Mesendoderm (in vitro differentiated cells): ENCODE measurements at regions not wholly inside any gene's neighbourhood (a gene's known extent, or its start where the extent isn't known, plus 50 kb on each side); places are given as distances from the start of the nearest gene placed in this dataset.

Source experiments
- DNase-seq: peaks from one replicate; pipeline ENCODE4 v3.0.0; 2013
- H2AK5ac ChIP-seq: 2 replicates; pipeline ENCODE4 v1.6.1; 2013; ENCODE audit warnings: low read length, inconsistent platforms
- H2BK120ac ChIP-seq: 2 replicates; pipeline ENCODE4 v1.6.1; 2013; ENCODE audit warnings: low read depth, mild to moderate bottlenecking, low read length, moderate library complexity, mixed read lengths
- H2BK15ac ChIP-seq: replicated peaks from 2 replicates; pipeline ENCODE4 v1.6.1; 2013; ENCODE audit warnings: low read depth, mild to moderate bottlenecking, moderate library complexity
- H2BK5ac ChIP-seq: 2 replicates; pipeline ENCODE4 v1.6.1; 2013; ENCODE audit warnings: low read length, inconsistent platforms
- H3K18ac ChIP-seq: 2 replicates; pipeline ENCODE4 v1.6.1; 2013; ENCODE audit warnings: mild to moderate bottlenecking, low read length, mixed read lengths
- H3K23ac ChIP-seq: one replicate; pipeline ENCODE4 v1.6.1; 2013; ENCODE audit warnings: low read length
- H3K27ac ChIP-seq: 2 replicates; pipeline ENCODE4 v1.5.1; 2013; ENCODE audit warnings: low read depth, mild to moderate bottlenecking, inconsistent platforms, low read length, moderate library complexity
- H3K27me3 ChIP-seq: 2 replicates; pipeline ENCODE4 v1.6.1; 2013; ENCODE audit warnings: low read length, control low read depth, mild to moderate bottlenecking, inconsistent platforms; ENCODE audit not compliant: insufficient read depth, poor library complexity
- H3K36me3 ChIP-seq: 2 replicates; pipeline ENCODE4 v1.6.1; 2013; ENCODE audit warnings: low read length, inconsistent platforms; ENCODE audit not compliant: control insufficient read depth, insufficient read depth
- H3K4ac ChIP-seq: one replicate; pipeline ENCODE4 v1.6.1; 2013; ENCODE audit warnings: low read depth, mild to moderate bottlenecking, low read length, moderate library complexity
- H3K4me1 ChIP-seq: 2 replicates; pipeline ENCODE4 v1.6.1; 2013; ENCODE audit warnings: low read depth, low read length, inconsistent platforms; ENCODE audit not compliant: control insufficient read depth
- H3K4me2 ChIP-seq: 2 replicates; pipeline ENCODE4 v1.6.1; 2013; ENCODE audit warnings: low read length
- H3K4me3 ChIP-seq: 2 replicates; pipeline ENCODE4 v1.5.1; 2013; ENCODE audit warnings: mild to moderate bottlenecking, low read length
- H3K56ac ChIP-seq: one replicate; pipeline ENCODE4 v1.6.1; 2013; ENCODE audit warnings: low read length
- H3K79me1 ChIP-seq: 2 replicates; pipeline ENCODE4 v1.6.1; 2013; ENCODE audit warnings: low read length, inconsistent platforms
- H3K79me2 ChIP-seq: 2 replicates; pipeline ENCODE4 v1.6.1; 2013; ENCODE audit warnings: mild to moderate bottlenecking, low read length; ENCODE audit not compliant: control insufficient read depth, insufficient read depth
- H3K9ac ChIP-seq: 2 replicates; pipeline ENCODE4 v1.6.1; 2013; ENCODE audit warnings: low read length, inconsistent platforms
- H4K5ac ChIP-seq: one replicate; pipeline ENCODE4 v1.6.1; 2013; ENCODE audit warnings: low read length
- H4K8ac ChIP-seq: one replicate; pipeline ENCODE4 v1.6.1; 2013; ENCODE audit warnings: low read depth, mild to moderate bottlenecking, control low read depth, low read length, moderate library complexity
- WGBS: extraction: QIAGEN DNeasy Blood & Tissue Kit; methylation state at CpG from one replicate; pipeline ENCODE4 v1.1.7; 2013; ENCODE audit warnings: low lambda C conversion rate, missing lambda C conversion rate; ENCODE audit not compliant: insufficient coverage; ENCODE audit errors: extremely low coverage; 5-methylcytosine and 5-hydroxymethylcytosine counted together

DNA sequence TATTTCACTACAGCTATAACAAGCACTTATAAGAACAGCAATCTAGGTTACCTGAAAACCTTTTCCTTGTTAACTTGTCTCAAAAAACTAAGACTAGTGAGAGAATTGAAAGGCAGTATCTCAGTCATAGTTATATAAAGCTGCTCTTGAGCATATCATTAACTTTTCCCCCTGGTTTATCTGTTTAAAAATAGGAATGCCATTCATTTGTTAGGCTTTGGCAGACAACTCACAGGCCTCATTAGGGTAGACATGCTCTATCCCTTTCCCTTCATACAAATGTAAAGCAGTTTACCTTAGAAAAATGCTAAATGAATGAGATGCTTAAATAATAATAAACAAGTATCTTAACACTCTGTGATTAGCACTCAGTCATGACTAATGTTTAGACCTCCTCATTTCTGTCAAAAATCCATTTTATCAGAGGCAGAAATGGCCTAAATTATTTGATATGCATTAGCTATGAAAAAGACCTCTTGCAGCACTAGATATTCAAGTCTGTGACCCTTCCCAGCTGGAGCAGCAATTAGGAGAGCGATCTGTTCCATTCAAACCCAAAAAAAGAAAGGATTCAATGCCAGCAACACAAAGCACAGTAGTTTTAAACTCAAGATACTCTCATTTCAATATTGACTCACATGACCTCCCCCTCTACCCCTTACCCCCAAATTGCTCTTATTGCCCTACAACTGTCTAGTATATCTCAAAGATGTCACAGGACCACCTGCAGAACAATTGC lies 1578.8 kb upstream of the WWC1 start:
- H2BK120ac ChIP-seq, result no peak overlapping the region
- DNase-seq, result no peak
- H3K4me3 ChIP-seq, result no peak overlapping the region
- H2AK5ac ChIP-seq, result no peak overlapping the region
- no peak overlapping the region for H3K4me2 ChIP-seq
- no peaks in the 10 kb centered on the region for H3K4me1 ChIP-seq
- H2BK5ac ChIP-seq, result no peak overlapping the region
- H3K36me3 ChIP-seq, result no peaks in the 10 kb centered on the region
- no peaks in the 10 kb centered on the region for H3K79me1 ChIP-seq
- H2BK15ac ChIP-seq, result no peak overlapping the region
- H3K23ac ChIP-seq, result no peak overlapping the region
- H3K27me3 ChIP-seq, result no peaks in the 10 kb centered on the region
- WGBS, result no CpG with 5 or more reads among the region's 1 CpG
- peak overlapping the region; percentile 23 for H4K5ac ChIP-seq
- no peak overlapping the region for H3K9ac ChIP-seq
- no peak overlapping the region for H3K4ac ChIP-seq
- H4K8ac ChIP-seq, result peak overlapping the region; percentile 28
- no peaks in the 10 kb centered on the region for H3K79me2 ChIP-seq
- no peak overlapping the region for H3K27ac ChIP-seq
- H3K56ac ChIP-seq, result no peak overlapping the region
- no peak overlapping the region for H3K18ac ChIP-seq

GRCh38 chr5:166713295-166713694 lies 1578.2 kb upstream of the WWC1 start:
- DNase-seq, result no peak
- Histone ChIP-seq H3K9ac (no peak overlapping the region), H3K79me1 (no peaks in the 10 kb centered on the region), H3K18ac (no peak overlapping the region), H3K56ac (no peak overlapping the region), H4K5ac (no peak overlapping the region), H3K79me2 (no peaks in the 10 kb centered on the region), H3K27ac (no peak overlapping the region), H2BK15ac (no peak overlapping the region), H4K8ac (no peak overlapping the region), H2BK120ac (no peak overlapping the region), H3K23ac (no peak overlapping the region), H3K4ac (peak overlapping the region; percentile 52), H2BK5ac (no peak overlapping the region), H3K4me3 (no peak overlapping the region), H3K4me2 (no peak overlapping the region), H3K4me1 (no peaks in the 10 kb centered on the region), H2AK5ac (no peak overlapping the region), H3K36me3 (no peaks in the 10 kb centered on the region), H3K27me3 (no peaks in the 10 kb centered on the region)
- WGBS, result no CpG with 5 or more reads among the region's 8 CpGs

DNA sequence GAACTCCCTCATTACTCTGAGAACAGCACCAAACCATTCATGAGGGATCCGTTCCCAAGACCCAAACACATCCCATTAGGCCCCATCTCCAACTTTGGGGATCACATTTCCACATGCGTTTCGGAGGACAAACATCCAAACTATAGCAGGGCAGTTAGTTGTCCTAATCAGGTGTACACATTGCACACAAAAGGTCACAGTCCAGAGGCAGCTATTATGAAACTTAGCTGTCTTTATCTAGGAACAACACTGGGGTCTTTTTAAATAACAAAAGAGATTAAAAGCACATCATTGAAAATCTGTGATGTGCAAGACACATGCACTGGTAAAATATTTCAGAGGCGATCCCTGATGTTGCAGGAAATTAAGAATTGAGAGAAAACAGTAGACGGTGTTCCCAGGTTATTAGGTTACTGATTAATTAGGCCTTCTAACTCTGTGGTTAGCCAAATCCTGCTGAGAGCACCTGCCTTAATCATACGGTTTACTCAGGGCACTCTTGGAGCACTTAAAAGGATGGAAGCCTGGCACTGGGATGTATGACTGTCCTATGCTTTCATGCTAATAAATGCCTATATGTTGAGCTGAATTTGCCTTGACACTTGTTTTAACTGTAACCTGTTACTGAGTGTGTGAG lies 1574.5 kb upstream of the WWC1 start:
- H3K4me2 ChIP-seq, result no peak overlapping the region
- H4K5ac ChIP-seq, result no peak overlapping the region
- no peak overlapping the region for H2BK120ac ChIP-seq
- DNase-seq, result no peak
- H2BK5ac ChIP-seq, result no peak overlapping the region
- no CpG with 5 or more reads among the region's 6 CpGs for WGBS
- H3K18ac ChIP-seq, result no peak overlapping the region
- H2AK5ac ChIP-seq, result no peak overlapping the region
- no peaks in the 10 kb centered on the region for H3K36me3 ChIP-seq
- no peak overlapping the region for H3K9ac ChIP-seq
- H3K4ac ChIP-seq, result no peak overlapping the region
- H3K4me1 ChIP-seq, result no peaks in the 10 kb centered on the region
- H3K4me3 ChIP-seq, result no peak overlapping the region
- no peak overlapping the region for H3K56ac ChIP-seq
- H3K79me1 ChIP-seq, result no peaks in the 10 kb centered on the region
- no peaks in the 10 kb centered on the region for H3K79me2 ChIP-seq
- H4K8ac ChIP-seq, result no peak overlapping the region
- no peak overlapping the region for H2BK15ac ChIP-seq
- H3K23ac ChIP-seq, result no peak overlapping the region
- no peaks in the 10 kb centered on the region for H3K27me3 ChIP-seq
- H3K27ac ChIP-seq, result no peak overlapping the region

DNA sequence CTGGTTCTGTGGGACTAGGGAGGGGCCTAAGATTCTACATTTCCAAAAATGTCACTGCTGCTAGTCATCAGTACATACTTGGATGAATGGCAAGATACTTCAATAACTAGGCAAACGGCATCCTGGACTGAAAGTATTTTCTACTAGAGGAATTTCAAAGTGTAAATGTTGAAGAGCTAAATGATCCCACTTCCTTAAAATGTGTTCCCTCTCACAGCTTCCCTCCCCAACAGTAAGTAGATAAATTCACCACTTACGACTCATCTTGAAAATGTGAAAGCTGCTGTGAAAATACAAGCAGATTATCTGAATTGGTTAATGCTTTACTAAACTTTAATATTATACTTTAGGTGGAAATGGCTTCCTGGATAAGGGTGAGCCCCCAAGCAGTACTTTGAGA lies 1571.5 kb upstream of the WWC1 start:
- no CpG with 5 or more reads among the region's 2 CpGs for WGBS

GRCh38 chr5:166722939-166723338 lies 1568.5 kb upstream of the WWC1 start:
- DNase-seq, result peak; percentile 62
- Histone ChIP-seq H3K4me3 (no peak overlapping the region), H3K56ac (no peak overlapping the region), H4K5ac (no peak overlapping the region), H2BK15ac (no peak overlapping the region), H3K4ac (no peak overlapping the region), H3K36me3 (no peaks in the 10 kb centered on the region), H4K8ac (no peak overlapping the region), H3K27me3 (no peaks in the 10 kb centered on the region), H3K79me2 (no peaks in the 10 kb centered on the region), H2AK5ac (no peak overlapping the region), H2BK120ac (no peak overlapping the region), H2BK5ac (no peak overlapping the region), H3K18ac (no peak overlapping the region), H3K79me1 (no peaks in the 10 kb centered on the region), H3K4me2 (no peak overlapping the region), H3K4me1 (no peaks in the 10 kb centered on the region), H3K9ac (no peak overlapping the region), H3K23ac (no peak overlapping the region), H3K27ac (no peak overlapping the region)
- WGBS, result no CpG with 5 or more reads among the region's 2 CpGs

More for the DNA sequence above, 1571.5 kb upstream of the WWC1 start:
- no peaks in the 10 kb centered on the region for H3K79me1 ChIP-seq
- H3K27me3 ChIP-seq, result no peaks in the 10 kb centered on the region
- H3K4me1 ChIP-seq, result no peaks in the 10 kb centered on the region
- no peaks in the 10 kb centered on the region for H3K79me2 ChIP-seq
- DNase-seq, result no peak
- no peak overlapping the region for H3K27ac ChIP-seq
- no peak overlapping the region for H3K9ac ChIP-seq
- no peak overlapping the region for H3K4ac ChIP-seq
- H3K56ac ChIP-seq, result no peak overlapping the region
- H3K23ac ChIP-seq, result no peak overlapping the region
- H3K4me3 ChIP-seq, result no peak overlapping the region
- no peak overlapping the region for H4K5ac ChIP-seq
- H2BK15ac ChIP-seq, result no peak overlapping the region
- H3K36me3 ChIP-seq, result no peaks in the 10 kb centered on the region
- no peak overlapping the region for H4K8ac ChIP-seq
- no peak overlapping the region for H3K18ac ChIP-seq
- no peak overlapping the region for H2BK120ac ChIP-seq
- no peak overlapping the region for H2BK5ac ChIP-seq
- H3K4me2 ChIP-seq, result no peak overlapping the region
- no peak overlapping the region for H2AK5ac ChIP-seq
